ENCODE measurements at regions not wholly inside any gene's neighbourhood (a gene's known extent, or its start where the extent isn't known, plus 50 kb on each side); places are given as distances from the start of the nearest gene placed in this dataset.

- DNase-seq: no peak
Measured at GRCh38 chr1:38244218-38244845, 197.7 kb upstream of the POU3F1 start.

- DNase-seq: no peak
Measured at GRCh38 chr1:38243106-38243505, 196.5 kb upstream of the POU3F1 start.

GRCh38 chr1:38242506-38242905, 195.9 kb upstream of the POU3F1 start:
- no peak for DNase-seq

GRCh38 chr1:38241594-38242334, 195.2 kb upstream of the POU3F1 start:
- DNase-seq: no peak

- DNase-seq: no peak
Measured at GRCh38 chr1:38240618-38241017, 194.0 kb upstream of the POU3F1 start.

- DNase-seq: no peak
Measured at GRCh38 chr1:38239258-38239835, 192.8 kb upstream of the POU3F1 start.

- DNase-seq: no peak
Measured at GRCh38 chr1:38238294-38238693, 191.7 kb upstream of the POU3F1 start.

- DNase-seq: no peak
Measured at GRCh38 chr1:38235705-38236104, 189.1 kb upstream of the POU3F1 start.

- DNase-seq: no peak
Measured at GRCh38 chr1:38231941-38232340, 185.3 kb upstream of the POU3F1 start.

GRCh38 chr1:38228718-38229117, 182.1 kb upstream of the POU3F1 start:
- no peak for DNase-seq

- DNase-seq: no peak
Measured at GRCh38 chr1:38225745-38226144, 179.2 kb upstream of the POU3F1 start.

GRCh38 chr1:38223391-38223790, 176.8 kb upstream of the POU3F1 start:
- DNase-seq: no peak

GRCh38 chr1:38222891-38223290, 176.3 kb upstream of the POU3F1 start:
- DNase-seq: no peak

- no peak for DNase-seq
Measured at GRCh38 chr1:38221006-38221649, 174.5 kb upstream of the POU3F1 start.

GRCh38 chr1:38217316-38217715, 170.7 kb upstream of the POU3F1 start:
- DNase-seq: no peak

- no peak for DNase-seq
Measured at GRCh38 chr1:38213646-38214434, 167.2 kb upstream of the POU3F1 start.

GRCh38 chr1:38210895-38211177, 164.2 kb upstream of the POU3F1 start:
- no peak for DNase-seq

GRCh38 chr1:38210021-38210894, 163.7 kb upstream of the POU3F1 start:
- no peak for DNase-seq

GRCh38 chr1:38208716-38209632, 162.4 kb upstream of the POU3F1 start:
- DNase-seq: no peak

GRCh38 chr1:38207906-38208305, 161.3 kb upstream of the POU3F1 start:
- DNase-seq: no peak

- no peak for DNase-seq
Measured at GRCh38 chr1:38207275-38207674, 160.7 kb upstream of the POU3F1 start.
